SU-DHL-6 (cell line): ENCODE measurements at regions not wholly inside any gene's neighbourhood (a gene's known extent, or its start where the extent isn't known, plus 50 kb on each side); places are given as distances from the start of the nearest gene placed in this dataset.

Experiments
- EZH2phosphoT487 ChIP-seq: fragments of 200-600 bp; sonication (generic), shearing (Covaris generic); conservative IDR thresholded peaks from 2 replicates; pipeline ENCODE4 v1.6.1; 2018; ENCODE audit warnings: mild to moderate bottlenecking, antibody characterized with exemption, low read length, moderate library complexity, mixed read lengths
- TF ChIP-seq, protein P1 (sequence below): fragments of 200-600 bp; sonication (generic); IDR thresholded peaks from one replicate; pipeline ENCODE4 v1.5.1; 2017; ENCODE audit warnings: antibody characterized with exemption, mild to moderate bottlenecking, low read length, moderate library complexity; ENCODE audit not compliant: insufficient read depth, poor library complexity, severe bottlenecking

- TF ChIP-seq, protein P1, sequence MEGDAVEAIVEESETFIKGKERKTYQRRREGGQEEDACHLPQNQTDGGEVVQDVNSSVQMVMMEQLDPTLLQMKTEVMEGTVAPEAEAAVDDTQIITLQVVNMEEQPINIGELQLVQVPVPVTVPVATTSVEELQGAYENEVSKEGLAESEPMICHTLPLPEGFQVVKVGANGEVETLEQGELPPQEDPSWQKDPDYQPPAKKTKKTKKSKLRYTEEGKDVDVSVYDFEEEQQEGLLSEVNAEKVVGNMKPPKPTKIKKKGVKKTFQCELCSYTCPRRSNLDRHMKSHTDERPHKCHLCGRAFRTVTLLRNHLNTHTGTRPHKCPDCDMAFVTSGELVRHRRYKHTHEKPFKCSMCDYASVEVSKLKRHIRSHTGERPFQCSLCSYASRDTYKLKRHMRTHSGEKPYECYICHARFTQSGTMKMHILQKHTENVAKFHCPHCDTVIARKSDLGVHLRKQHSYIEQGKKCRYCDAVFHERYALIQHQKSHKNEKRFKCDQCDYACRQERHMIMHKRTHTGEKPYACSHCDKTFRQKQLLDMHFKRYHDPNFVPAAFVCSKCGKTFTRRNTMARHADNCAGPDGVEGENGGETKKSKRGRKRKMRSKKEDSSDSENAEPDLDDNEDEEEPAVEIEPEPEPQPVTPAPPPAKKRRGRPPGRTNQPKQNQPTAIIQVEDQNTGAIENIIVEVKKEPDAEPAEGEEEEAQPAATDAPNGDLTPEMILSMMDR, result no peak
- TF ChIP-seq EZH2phosphoT487, result no peak
These were observed 386.6 kb downstream of the NPIPA8 start for GRCh38 chr16:17949982-17950250.
